PFSK-1 (cell line): ENCODE measurements at regions not wholly inside any gene's neighbourhood (a gene's known extent, or its start where the extent isn't known, plus 50 kb on each side); places are given as distances from the start of the nearest gene placed in this dataset.

Source experiments
- FOXP2 ChIP-seq: optimal IDR thresholded peaks from 2 replicates; pipeline ENCODE3; 2011; ENCODE audit warnings: borderline replicate concordance, control low read depth, inconsistent platforms; ENCODE audit not compliant: insufficient read depth; ENCODE audit errors: extremely low read length, extremely low read depth
- POLR2AphosphoS5 ChIP-seq: IDR thresholded peaks from 2 replicates; pipeline ENCODE4 v1.6.1; 2012; ENCODE audit warnings: low read depth, mild to moderate bottlenecking, control low read depth, low read length, moderate library complexity
- REST ChIP-seq, 2 experiments: IDR thresholded peaks; 2 replicates each; pipeline versions ENCODE4 v1.6.1 to v1.8.0; 2011 to 2012; ENCODE audit warnings: low read depth in 2 of 2, low read length in 2 of 2, control low read depth in 1 of 2, inconsistent platforms in 1 of 2, mild to moderate bottlenecking in 1 of 2, moderate library complexity in 1 of 2; ENCODE audit not compliant: insufficient read depth in 1 of 2
- SIN3A ChIP-seq: IDR thresholded peaks from 2 replicates; pipeline ENCODE4 v1.6.1; 2012; ENCODE audit warnings: mild to moderate bottlenecking, low read length, moderate library complexity, borderline replicate concordance; ENCODE audit not compliant: insufficient read depth

GRCh38 chr1:65539266-65540131 lies 119.0 kb downstream of the LEPR start:
- no peak for TF ChIP-seq REST (IDR thresholded peaks at IDR 0.05; ENCODE audit: insufficient read depth in 1 of 2, low read depth in 2 of 2, low read length in 2 of 2)
- no peak for TF ChIP-seq FOXP2
- TF ChIP-seq POLR2AphosphoS5: no peak
- TF ChIP-seq SIN3A: no peak
